ENCODE measurements at regions not wholly inside any gene's neighbourhood (a gene's known extent, or its start where the extent isn't known, plus 50 kb on each side); places are given as distances from the start of the nearest gene placed in this dataset.

- H2AFZ ChIP-seq (ENCODE audit: low read length) = no peak overlapping the region
- H3K4me1 ChIP-seq (ENCODE audit: insufficient read depth, low read length) = no peaks in the 10 kb centered on the region
- no peaks in the 10 kb centered on the region for H3K79me2 ChIP-seq (ENCODE audit: insufficient read depth, low read length)
- no peak overlapping the region for H3K56ac ChIP-seq (ENCODE audit: insufficient read length, low read depth, low read length)
- H4K8ac ChIP-seq (replicated peaks; ENCODE audit: insufficient read length, low read depth, low read length) = no peak overlapping the region
- H3K18ac ChIP-seq (ENCODE audit: insufficient read length, low read depth, low read length) = no peak overlapping the region
- no peak overlapping the region for H3K4me2 ChIP-seq (ENCODE audit: insufficient read depth, insufficient read length, low read length)
- no peaks in the 10 kb centered on the region for H3K9me3 ChIP-seq (ENCODE audit: control insufficient read depth, low read depth, low read length)
- H4K91ac ChIP-seq (ENCODE audit: insufficient read length, low read depth, low read length) = no peak overlapping the region
- H3K79me1 ChIP-seq (ENCODE audit: insufficient read depth, low read depth, low read length, poor library complexity, severe bottlenecking) = no peaks in the 10 kb centered on the region
- no peak overlapping the region for H2BK15ac ChIP-seq (ENCODE audit: low read depth, low read length)
- no peak overlapping the region for H2BK5ac ChIP-seq (ENCODE audit: insufficient read length, low read length)
- no peak overlapping the region for H3K27ac Mint-ChIP-seq
- no peaks in the 10 kb centered on the region for H3K27me3 ChIP-seq (ENCODE audit: insufficient read depth, low read length)
- H3K4ac ChIP-seq (ENCODE audit: low read depth, low read length) = no peak overlapping the region
- no peak overlapping the region for H4K5ac ChIP-seq (ENCODE audit: insufficient read length, low read depth, low read length)
- no peaks in the 10 kb centered on the region for H3K27me3 Mint-ChIP-seq (ENCODE audit: low read depth)
- no peak overlapping the region for H2BK12ac ChIP-seq (ENCODE audit: insufficient read length, low read depth, low read length)
- H3K9me3 Mint-ChIP-seq = peaks cover 0 to 3% of the 10 kb centered on the region in 2 experiments; a peak in 2 of 5 replicates
- no CpG with 5 or more reads among the region's 1 CpG for WGBS (ENCODE audit: extremely low coverage, insufficient read length, low lambda C conversion rate)
- no peak overlapping the region for H3T11ph ChIP-seq (ENCODE audit: low read length)
- no peak overlapping the region for H2BK20ac ChIP-seq (ENCODE audit: low read depth, low read length, poor library complexity, severe bottlenecking)
- no peak overlapping the region for H3K9ac ChIP-seq (ENCODE audit: extremely low read depth, insufficient read length, low read length)
- no peak overlapping the region for H2BK120ac ChIP-seq (ENCODE audit: low read depth, low read length, poor library complexity, severe bottlenecking)
- H3K14ac ChIP-seq (ENCODE audit: insufficient read depth, low read length) = no peak overlapping the region
- H3K4me1 Mint-ChIP-seq = peaks cover 2 to 7% of the 10 kb centered on the region in 2 experiments
- no peaks in the 10 kb centered on the region for H3K23me2 ChIP-seq (ENCODE audit: insufficient read length, low read depth, low read length, poor library complexity, severe bottlenecking)
- no peak for DNase-seq
- H4K20me1 ChIP-seq (ENCODE audit: control insufficient read depth, insufficient read depth, insufficient read length) = no peaks in the 10 kb centered on the region
- H3K27ac ChIP-seq (ENCODE audit: insufficient read length, low read depth, low read length) = no peak overlapping the region
- no peak overlapping the region for H3K4me3 Mint-ChIP-seq
- no peak overlapping the region for H3K23ac ChIP-seq (ENCODE audit: insufficient read length, low read depth, low read length)
- no peak for TF ChIP-seq CTCF (conservative IDR thresholded peaks at IDR 0.05)
- H3K36me3 Mint-ChIP-seq (ENCODE audit: insufficient read depth in 1 of 3, low read depth in 3 of 3) = no peaks in the 10 kb centered on the region; a peak in 2 of 7 replicates
- H2AK5ac ChIP-seq (ENCODE audit: insufficient read length, low read length) = no peak overlapping the region
Measured at GRCh38 chr5:84709075-84709474, 324.4 kb upstream of the EDIL3 start.
